AG10803 (cell line): ENCODE measurements at regions not wholly inside any gene's neighbourhood (a gene's known extent, or its start where the extent isn't known, plus 50 kb on each side); places are given as distances from the start of the nearest gene placed in this dataset.
"Not testable (repeated sequence)": the region's sequence is repeated elsewhere in the genome, so short reads cannot be mapped to it uniquely, and the experiment has no call there.

Experiments used
- DNase-seq: peaks from one replicate; pipeline ENCODE4 v3.0.0; 2010; ENCODE audit warnings: low read depth
- H3K4me3 ChIP-seq: 2 replicates; pipeline ENCODE4 v1.5.1; 2011; ENCODE audit warnings: mild to moderate bottlenecking, low read length, control low read depth
- CTCF ChIP-seq: conservative IDR thresholded peaks from 2 replicates; pipeline ENCODE4 v1.5.1; 2011; ENCODE audit warnings: mild to moderate bottlenecking, low read length, control low read depth, inconsistent platforms

DNA sequence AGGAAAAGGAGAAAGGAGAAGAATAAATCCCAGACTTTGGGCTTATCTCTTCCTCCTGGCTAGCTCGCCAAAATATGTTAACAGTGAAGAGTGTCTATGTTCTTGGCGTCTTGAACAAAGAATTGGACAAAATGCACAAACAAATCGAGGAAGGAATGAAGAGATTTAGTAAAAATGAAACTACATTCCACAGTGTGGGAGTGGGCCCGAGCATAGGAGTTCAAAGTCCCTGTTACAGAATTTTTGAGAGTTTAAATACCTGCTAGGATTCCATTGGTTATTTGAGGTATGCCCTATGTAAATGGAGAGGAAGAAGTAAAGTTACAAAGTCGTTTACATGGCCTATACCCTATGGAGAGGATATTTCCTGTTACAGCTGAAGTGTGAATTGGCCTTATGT, 525.1 kb upstream of the CNTN5 start:
- H3K4me3 ChIP-seq: no peak overlapping the region
- DNase-seq: no peak
- TF ChIP-seq CTCF: no peak

- no peak for TF ChIP-seq CTCF
- no peak for DNase-seq
- H3K4me3 ChIP-seq: no peak overlapping the region
Measured at GRCh38 chr11:98507208-98507607, 513.5 kb upstream of the CNTN5 start.

GRCh38 chr11:98512938-98513337, 507.8 kb upstream of the CNTN5 start:
- H3K4me3 ChIP-seq: no peak overlapping the region
- no peak for DNase-seq
- no peak for TF ChIP-seq CTCF

GRCh38 chr11:98531576-98531975, 489.2 kb upstream of the CNTN5 start:
- TF ChIP-seq CTCF: no peak
- no peak overlapping the region for H3K4me3 ChIP-seq
- no peak for DNase-seq

GRCh38 chr11:98536023-98536422, 484.7 kb upstream of the CNTN5 start:
- TF ChIP-seq CTCF: no peak
- no peak overlapping the region for H3K4me3 ChIP-seq
- no peak for DNase-seq

- H3K4me3 ChIP-seq, DNase-seq: not testable (repeated sequence)
Measured at GRCh38 chr11:98538358-98538757, 482.4 kb upstream of the CNTN5 start.

DNA sequence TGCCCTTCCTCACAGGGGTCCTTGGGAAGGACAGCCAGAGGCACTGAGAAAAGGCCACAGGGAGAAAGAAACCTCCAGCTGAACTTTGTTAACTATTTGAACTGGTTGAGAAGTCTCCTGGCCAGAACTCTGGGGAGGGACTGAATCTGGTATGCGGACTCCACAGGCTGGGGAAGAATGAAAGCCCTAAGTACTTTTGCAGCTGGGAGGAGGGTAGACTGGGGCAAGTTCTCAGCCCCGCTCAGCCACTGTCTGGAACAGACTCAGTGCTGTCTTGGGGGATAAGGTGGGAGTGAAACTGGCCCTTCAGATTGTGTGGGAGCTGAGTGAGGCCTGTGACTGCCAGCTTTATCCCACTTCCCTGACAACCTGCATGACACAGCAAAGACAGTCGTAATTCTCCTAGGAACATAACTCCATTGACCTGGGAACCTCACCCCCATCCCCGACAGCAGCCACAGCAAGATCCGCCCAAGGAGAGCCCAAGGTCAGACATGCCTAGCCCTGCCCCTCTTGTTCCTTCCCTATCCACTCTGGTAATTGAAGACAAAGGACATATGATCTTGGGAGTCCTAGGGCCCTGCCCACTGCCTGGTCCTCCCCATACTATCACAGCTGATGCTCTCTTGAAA, 475.1 kb upstream of the CNTN5 start:
- DNase-seq: no peak
- TF ChIP-seq CTCF: no peak
- no peak overlapping the region for H3K4me3 ChIP-seq

DNA sequence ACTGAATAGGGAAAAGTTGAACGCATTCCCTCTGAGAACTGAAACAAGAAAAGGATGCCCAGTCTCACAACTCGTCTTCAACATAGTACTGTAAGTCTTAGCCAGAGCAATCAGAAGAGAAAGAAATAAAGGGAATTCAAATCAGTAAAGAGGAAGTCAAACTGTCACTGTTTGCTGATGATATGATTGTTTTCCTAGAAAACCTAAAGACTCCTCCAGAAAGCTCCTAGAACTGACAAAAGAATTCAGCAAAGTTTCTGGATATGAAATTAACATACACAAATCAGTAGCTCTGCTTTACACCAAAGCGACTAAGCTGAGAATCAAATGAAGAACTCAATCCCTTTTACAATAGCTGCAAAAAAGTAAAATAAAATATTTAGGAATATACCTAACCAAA, 471.2 kb upstream of the CNTN5 start:
- no peak for DNase-seq
- no peak for TF ChIP-seq CTCF
- no peak overlapping the region for H3K4me3 ChIP-seq
